ENCODE measurements at regions not wholly inside any gene's neighbourhood (a gene's known extent, or its start where the extent isn't known, plus 50 kb on each side); places are given as distances from the start of the nearest gene placed in this dataset.

- TF ChIP-seq ZNF76 (CRISPR knock-in tag; IDR thresholded peaks at IDR 0.05; ENCODE audit: borderline replicate concordance) (no peak), HMGN3 (IDR thresholded peaks at IDR 0.05; ENCODE audit: borderline replicate concordance, extremely low read depth, insufficient read length, low read depth, low read length) (no peak), RFX1 (IDR thresholded peaks at IDR 0.05) (peak; percentile 74), ZNF347 (CRISPR knock-in tag; IDR thresholded peaks at IDR 0.05; ENCODE audit: low read depth) (no peak), PRDM10 (IDR thresholded peaks at IDR 0.05; ENCODE audit: partially characterized antibody) (no peak), CAMTA2 (CRISPR knock-in tag; conservative IDR thresholded peaks at IDR 0.05) (no peak), ZNF143 (CRISPR knock-in tag; IDR thresholded peaks at IDR 0.05) (no peak), TBP (optimal IDR thresholded peaks at IDR 0.05; ENCODE audit: low read depth, low read length) (no peak), SMC3 (conservative IDR thresholded peaks at IDR 0.05; ENCODE audit: insufficient read depth, low read depth, low read length) (peak; percentile 44), ZNF24 (IDR thresholded peaks at IDR 0.05) (peak; percentile 38; the same call in 1 of the 2 replicates), HMBOX1 (IDR thresholded peaks at IDR 0.05) (no peak), ATF7 (IDR thresholded peaks at IDR 0.05) (peak; percentile 52; the same call in 1 of the 2 replicates), ELF1 (tag; IDR thresholded peaks at IDR 0.05) (0 out of 2 replicates have a peak, but pooled peaks have one; percentile 30), GTF2F1 (IDR thresholded peaks at IDR 0.05; ENCODE audit: low read depth, low read length) (no peak), HNRNPH1 (optimal IDR thresholded peaks at IDR 0.05; ENCODE audit: low read depth, low read length) (no peak), RBM39 (optimal IDR thresholded peaks at IDR 0.05; ENCODE audit: low read depth, low read length) (no peak), PRPF4 (IDR thresholded peaks at IDR 0.05; ENCODE audit: insufficient read depth, low read depth, low read length, poor library complexity, severe bottlenecking) (no peak), DACH1 (IDR thresholded peaks at IDR 0.05; ENCODE audit: partially characterized antibody) (no peak), UBTF (IDR thresholded peaks at IDR 0.05; ENCODE audit: borderline replicate concordance in 1 of 2, low read depth in 2 of 2, low read length in 2 of 2) (no peak)
These were observed 157.3 kb upstream of the PLXNC1 start (continued) for GRCh38 chr12:93990832-93991803.

Measured in K562 (cell line).